ENCODE measurements at regions not wholly inside any gene's neighbourhood (a gene's known extent, or its start where the extent isn't known, plus 50 kb on each side); places are given as distances from the start of the nearest gene placed in this dataset.

DNA sequence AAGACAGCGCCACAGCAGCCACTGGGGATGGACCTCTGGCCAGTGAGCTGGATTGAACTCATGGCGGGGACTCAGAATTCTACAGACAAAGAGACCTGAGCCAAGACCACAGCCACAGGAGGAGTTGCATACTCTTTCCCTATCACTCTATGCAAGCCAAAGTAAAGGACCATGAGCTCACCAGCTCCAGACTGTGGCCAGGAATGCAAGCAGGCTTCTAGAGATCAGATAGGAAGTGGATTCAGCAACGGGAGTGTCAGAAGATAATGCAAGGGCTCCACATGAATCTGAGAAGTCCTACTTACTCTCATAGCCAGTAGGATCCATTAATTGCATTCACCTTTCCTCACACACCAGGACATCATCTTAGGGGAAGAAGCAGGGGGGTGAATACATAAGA is 415.4 kb upstream of the POU3F3 start:
- DNase-seq (no peak), ATAC-seq (no peak)
- TF ChIP-seq, protein P1, sequence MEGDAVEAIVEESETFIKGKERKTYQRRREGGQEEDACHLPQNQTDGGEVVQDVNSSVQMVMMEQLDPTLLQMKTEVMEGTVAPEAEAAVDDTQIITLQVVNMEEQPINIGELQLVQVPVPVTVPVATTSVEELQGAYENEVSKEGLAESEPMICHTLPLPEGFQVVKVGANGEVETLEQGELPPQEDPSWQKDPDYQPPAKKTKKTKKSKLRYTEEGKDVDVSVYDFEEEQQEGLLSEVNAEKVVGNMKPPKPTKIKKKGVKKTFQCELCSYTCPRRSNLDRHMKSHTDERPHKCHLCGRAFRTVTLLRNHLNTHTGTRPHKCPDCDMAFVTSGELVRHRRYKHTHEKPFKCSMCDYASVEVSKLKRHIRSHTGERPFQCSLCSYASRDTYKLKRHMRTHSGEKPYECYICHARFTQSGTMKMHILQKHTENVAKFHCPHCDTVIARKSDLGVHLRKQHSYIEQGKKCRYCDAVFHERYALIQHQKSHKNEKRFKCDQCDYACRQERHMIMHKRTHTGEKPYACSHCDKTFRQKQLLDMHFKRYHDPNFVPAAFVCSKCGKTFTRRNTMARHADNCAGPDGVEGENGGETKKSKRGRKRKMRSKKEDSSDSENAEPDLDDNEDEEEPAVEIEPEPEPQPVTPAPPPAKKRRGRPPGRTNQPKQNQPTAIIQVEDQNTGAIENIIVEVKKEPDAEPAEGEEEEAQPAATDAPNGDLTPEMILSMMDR (IDR thresholded peaks at IDR 0.05), result no peak
- intact Hi-C loops (cut with DNase I), result no loop called here
- WGBS, 2 donors, result 59 to 69% methylated on average over 3 of the region's 3 CpGs
- Histone ChIP-seq H3K4me3 (no peak overlapping the region), H3K27me3 (peaks cover 0 to 31% (median 16%) of the 10 kb centered on the region in 7 donors), H3K9me3 (no peaks in the 10 kb centered on the region), H3K4me1 (peaks cover 0 to 5% (median 0%) of the 10 kb centered on the region in 9 donors), H3K27ac (no peak overlapping the region), H3K36me3 (no peaks in the 10 kb centered on the region)

DNA sequence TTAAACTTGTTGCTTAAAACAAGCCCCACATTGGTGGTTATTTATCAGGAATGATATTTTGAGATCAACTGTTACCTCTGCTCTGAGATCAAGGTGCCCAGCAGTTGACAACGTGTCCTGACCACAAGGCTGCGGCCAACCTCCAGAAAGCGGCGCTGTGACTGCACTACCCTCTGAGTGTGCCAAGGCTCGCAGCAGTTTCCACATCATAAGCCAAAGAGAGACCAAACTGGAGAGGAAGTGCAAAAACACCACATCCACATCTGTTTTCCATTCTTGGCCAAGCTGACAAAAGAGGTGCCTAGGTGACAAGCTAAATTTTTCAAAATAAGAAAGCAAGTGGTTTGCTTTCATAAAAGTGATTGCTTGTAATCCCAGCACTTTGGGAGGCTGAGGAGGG is 410.8 kb upstream of the POU3F3 start:
- intact Hi-C loops (cut with DNase I), result loop anchor here in 1 of 10 donors (10.0 kb wide), 1 partner anchor 1898 kb away; no protein-coding TSS in a partner anchor
- H3K36me3 ChIP-seq, result no peaks in the 10 kb centered on the region

DNA sequence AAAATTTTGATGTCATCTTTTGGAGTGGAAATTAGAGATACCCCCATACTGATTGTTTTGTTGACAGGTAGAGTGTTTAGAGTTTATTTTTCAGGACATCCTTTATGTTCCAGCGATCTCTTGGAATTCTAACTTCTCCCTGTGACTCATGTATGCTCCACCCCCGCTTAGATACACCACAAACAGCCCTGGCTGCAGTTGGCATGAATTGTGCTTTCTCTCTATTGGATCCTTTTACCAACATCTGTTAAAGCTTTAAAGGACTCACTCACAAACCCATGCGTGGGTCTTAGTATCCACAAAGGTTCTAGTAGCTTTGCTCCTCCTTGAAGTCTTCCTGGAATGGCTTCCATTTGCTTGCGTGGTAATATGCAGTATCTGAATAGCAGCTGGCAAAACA is 409.5 kb upstream of the POU3F3 start:
- Histone ChIP-seq H3K4me3 (no peak overlapping the region), H3K27me3 (peaks cover 0 to 5% (median 0%) of the 10 kb centered on the region in 7 donors), H3K9me3 (no peaks in the 10 kb centered on the region), H3K4me1 (no peaks in the 10 kb centered on the region), H3K36me3 (no peaks in the 10 kb centered on the region), H3K27ac (no peak overlapping the region)
- TF ChIP-seq, protein P1 (IDR thresholded peaks at IDR 0.05), result no peak
- ATAC-seq (no peak), DNase-seq (no peak)
- intact Hi-C loops (cut with DNase I), result loop anchor here in 1 of 10 donors (10.0 kb wide), 1 partner anchor 1900 kb away; no protein-coding TSS in a partner anchor
- 65 to 72% methylated on average over 4 of the region's 4 CpGs for WGBS, 2 donors

More for the DNA sequence above, 410.8 kb upstream of the POU3F3 start:
- Histone ChIP-seq H3K4me3 (no peak overlapping the region), H3K27me3 (peaks cover 0 to 5% (median 0%) of the 10 kb centered on the region in 7 donors), H3K4me1 (no peaks in the 10 kb centered on the region), H3K27ac (no peak overlapping the region), H3K9me3 (no peaks in the 10 kb centered on the region)
- ATAC-seq (no peak), DNase-seq (no peak)
- 76 to 94% methylated on average over 5 of the region's 5 CpGs for WGBS, 2 donors
- TF ChIP-seq, protein P1 (IDR thresholded peaks at IDR 0.05), result no peak

DNA sequence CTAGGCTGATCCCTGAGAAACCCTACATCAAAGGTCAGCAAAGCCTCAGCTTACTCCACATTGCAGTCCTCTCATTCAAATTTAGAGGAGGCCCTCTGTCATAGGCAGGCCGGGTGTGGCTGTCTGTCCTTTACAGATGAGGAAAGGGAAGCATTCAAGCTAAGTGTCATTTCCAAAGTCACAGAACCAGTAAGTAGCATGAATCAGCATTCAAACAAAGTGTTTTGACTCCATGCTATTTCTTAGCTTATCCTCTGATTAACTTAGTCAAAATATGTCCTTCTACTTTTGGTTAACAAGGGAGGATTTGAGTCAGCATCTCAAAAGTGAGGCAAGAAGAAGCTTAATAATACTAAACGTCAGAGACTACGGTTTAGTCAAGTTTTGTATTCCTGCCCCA is 409.0 kb upstream of the POU3F3 start:
- Histone ChIP-seq H3K4me1 (no peaks in the 10 kb centered on the region), H3K27me3 (peaks cover 0 to 5% (median 0%) of the 10 kb centered on the region in 7 donors), H3K4me3 (no peak overlapping the region), H3K9me3 (no peaks in the 10 kb centered on the region), H3K27ac (no peak overlapping the region), H3K36me3 (no peaks in the 10 kb centered on the region)
- TF ChIP-seq, protein P1 (IDR thresholded peaks at IDR 0.05), result no peak
- WGBS, 2 donors, result 79 to 87% methylated on average over 3 of the region's 3 CpGs
- intact Hi-C loops (cut with DNase I), result loop anchor here in 1 of 10 donors (10.0 kb wide), 1 partner anchor 1900 kb away; no protein-coding TSS in a partner anchor
- ATAC-seq, result no peak
- no peak for DNase-seq

Data from heart right ventricle (tissue), 16 donors.